ENCODE measurements at regions not wholly inside any gene's neighbourhood (a gene's known extent, or its start where the extent isn't known, plus 50 kb on each side); places are given as distances from the start of the nearest gene placed in this dataset.
"Not testable (repeated sequence)": the region's sequence is repeated elsewhere in the genome, so short reads cannot be mapped to it uniquely, and the experiment has no call there.

DNA sequence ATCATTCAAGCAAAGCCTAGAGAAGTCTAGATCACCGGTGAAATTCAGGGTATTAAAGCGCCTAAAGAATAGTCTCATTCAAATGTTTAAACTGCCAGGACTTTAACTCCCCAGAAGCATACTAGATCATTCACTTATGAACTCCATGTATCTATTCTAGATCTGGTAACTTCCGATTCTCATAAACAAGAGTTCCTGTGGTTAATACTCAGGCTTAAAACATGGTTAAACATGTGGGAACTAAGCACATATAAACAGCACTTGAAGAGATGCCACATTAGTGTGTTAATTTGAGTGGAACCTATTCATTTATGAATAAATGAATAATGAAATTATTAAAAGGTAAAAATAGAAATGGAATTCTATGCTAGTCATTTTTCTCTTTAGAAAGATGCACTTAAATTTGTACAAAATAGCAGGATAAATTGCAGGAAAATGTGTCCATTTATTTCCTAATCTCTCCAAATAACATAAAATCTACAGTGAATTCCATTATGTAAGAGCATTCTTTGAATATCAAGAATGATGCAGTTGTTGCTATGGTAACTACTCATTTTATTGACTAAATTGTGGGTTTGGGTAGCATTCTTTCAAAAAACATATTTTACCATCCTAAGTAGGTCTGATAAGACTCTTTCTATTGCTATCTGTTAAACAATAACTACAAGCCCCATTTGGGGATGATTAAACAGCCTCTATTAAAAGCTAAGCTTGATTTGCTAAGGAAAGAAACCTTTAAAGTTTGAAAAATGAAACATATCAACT is 147.6 kb upstream of the TMEM168 start:
- no peak for DNase-seq (ENCODE audit: low spot score)

DNA sequence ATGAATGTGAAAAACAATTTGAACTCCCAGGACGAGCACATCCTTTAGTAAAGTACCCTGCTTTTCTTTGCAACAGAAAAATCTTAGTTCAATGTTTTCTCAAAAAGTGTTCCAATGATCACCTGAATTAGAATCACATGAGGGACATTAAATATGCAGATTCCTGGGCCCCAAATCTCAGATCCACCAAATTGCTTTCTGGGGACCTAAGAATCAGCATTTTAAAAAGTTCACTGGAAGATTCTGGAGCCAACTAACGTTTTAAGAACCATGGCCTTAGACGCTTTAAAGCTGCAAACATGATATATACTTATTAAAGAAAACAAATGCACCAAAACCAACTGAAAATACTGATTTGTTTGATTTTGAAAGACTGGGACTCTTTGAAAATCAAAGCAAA is 143.4 kb upstream of the TMEM168 start:
- DNase-seq (ENCODE audit: low spot score): no peak

DNA sequence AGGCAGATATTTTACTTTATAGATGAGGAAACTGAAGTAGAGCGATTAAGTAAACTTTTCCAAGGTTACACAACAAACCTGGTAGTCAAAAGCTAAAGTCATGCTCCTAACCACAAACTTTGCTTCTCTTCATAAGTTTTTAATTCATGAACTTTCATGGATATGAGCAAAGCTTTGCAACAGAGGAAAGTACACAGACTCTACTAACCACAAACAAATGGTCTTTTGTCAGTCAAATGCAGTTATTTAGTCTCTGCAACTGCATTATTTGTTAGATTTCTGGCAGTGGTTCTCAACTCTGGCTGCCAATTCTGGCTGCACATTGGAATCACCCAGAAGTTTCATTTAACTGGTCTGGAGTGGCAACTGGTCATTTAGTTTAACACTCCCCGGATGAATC is 140.6 kb upstream of the TMEM168 start:
- no peak for DNase-seq (ENCODE audit: low spot score)

DNA sequence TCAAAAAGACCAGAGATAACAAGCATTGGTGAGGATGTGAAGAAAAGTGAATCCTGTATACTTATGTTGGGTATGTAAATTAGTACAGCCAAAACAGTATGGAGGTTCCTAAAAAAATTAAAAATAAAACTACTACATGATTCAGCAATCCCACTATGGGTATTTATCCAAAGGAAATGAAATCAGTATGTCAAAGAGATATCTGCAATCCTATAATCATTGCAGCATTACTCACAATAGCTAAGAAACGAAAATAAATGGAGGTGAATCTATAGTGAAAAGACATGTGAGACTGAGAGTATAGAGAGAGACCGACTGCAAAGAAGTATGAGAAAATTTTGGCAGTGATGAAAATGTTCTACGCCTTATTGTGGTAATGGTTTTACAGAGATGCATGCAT is 139.2 kb upstream of the TMEM168 start:
- DNase-seq (ENCODE audit: low spot score): no peak

DNA sequence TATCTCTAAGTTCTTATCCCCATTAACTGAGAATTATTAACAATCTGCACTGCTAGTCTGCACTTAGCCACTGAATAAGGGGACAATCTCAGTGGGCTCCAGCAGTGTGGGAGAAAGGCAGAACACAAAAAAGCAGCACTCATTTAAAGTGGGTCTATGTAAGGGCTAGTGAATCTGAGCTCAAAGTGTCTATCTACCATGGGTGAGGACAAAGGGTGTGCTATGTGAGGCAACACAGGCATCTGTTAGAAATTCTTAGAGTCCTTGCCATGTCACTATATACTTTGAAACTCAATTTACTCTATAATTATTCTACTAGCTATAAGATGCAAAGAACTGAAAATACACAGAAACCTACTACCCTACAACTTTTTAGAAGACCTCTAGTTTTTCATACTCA is 135.8 kb upstream of the TMEM168 start:
- no peak for DNase-seq (ENCODE audit: low spot score)

DNA sequence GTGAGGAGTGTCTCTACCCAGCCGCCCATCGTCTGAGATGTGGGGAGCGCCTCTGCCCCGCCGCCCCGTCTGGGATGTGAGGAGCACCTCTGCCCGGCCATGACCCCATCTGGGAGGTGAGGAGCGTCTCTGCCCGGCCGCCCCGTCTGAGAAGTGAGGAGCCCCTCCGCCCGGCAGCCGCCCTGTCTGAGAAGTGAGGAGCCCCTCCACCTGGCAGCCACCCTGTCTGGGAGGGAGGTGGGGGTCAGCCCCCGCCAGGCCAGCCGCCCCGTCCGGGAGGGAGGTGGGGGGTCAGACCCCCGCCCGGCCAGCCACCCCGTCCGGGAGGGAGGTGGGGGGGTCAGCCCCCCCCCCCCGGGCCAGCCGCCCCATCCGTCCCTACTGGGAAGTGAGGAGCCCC is 132.4 kb upstream of the TMEM168 start:
- not testable (repeated sequence) for DNase-seq (ENCODE audit: low spot score)

DNA sequence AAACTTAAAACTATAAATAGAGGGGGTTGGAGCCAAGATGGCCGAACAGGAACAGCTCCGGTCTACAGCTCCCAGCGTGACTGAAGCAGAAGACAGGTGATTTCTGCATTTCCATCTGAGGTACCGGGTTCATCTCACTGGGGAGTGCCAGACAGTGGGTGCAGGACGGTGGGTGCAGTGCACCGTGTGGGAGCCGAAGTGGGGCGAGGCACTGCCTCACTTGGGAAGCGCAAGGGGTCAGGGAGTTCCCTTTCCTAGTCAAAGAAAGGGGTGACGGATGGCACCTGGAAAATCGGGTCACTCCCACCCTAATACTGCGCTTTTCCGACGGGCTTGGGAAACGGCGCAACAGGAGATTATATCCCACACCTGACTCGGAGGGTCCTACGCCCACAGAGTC is 126.2 kb upstream of the TMEM168 start:
- DNase-seq (ENCODE audit: low spot score): not testable (repeated sequence)

DNA sequence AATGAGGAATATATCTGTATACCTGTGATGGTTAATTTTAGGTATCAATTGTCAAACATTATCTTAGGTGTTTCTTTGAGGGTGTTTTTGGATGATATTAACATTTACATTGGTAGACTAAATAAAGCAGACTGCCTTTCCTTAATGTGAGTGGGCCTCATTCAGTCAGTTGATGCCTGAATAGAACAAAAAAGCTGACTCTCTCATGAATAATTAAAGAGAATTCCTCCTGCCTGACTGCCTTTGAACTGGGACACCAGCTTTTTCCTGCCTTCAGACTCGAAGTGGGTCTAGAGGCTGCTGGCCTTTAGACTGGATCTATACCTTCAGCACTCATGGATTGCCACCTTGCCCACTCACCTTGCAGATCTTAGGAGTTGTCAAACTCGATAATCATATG is 117.9 kb upstream of the TMEM168 start:
- no peak for DNase-seq (ENCODE audit: low spot score)

DNA sequence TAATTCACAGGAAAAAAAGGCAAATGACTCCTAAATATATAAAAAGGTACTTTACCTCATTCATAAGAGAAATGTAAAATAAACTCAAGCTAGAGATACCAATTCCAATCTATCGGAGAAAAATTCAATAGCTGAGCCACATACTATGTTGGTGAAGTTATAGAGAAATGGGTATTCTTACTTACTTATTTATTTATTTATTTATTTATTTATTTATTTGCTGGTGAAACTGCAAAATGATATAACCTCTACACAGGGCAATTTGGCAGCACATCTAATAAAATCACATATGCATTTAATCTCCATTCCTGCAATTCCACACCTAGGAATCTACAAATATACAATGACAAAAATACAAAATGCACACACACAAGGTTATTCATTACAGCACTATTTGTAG is 117.5 kb upstream of the TMEM168 start:
- DNase-seq (ENCODE audit: low spot score): no peak

DNA sequence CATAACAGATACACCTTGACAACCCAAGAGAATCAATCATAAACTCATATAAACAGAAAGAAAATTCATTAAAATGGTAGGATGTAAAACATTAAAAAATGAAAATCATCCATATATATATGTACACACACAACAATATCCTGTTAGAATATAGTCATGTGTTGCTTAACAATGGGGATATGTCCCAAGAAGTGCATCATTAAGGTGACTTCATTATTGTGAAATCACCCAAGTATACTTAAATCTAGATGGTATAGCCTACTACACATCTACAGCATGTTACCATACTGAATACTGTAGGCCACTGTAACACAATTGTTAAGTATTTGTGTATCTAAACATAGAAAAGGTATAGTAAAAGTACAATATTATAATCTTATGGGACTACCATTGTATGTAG is 115.8 kb upstream of the TMEM168 start:
- DNase-seq (ENCODE audit: low spot score): no peak

DNA sequence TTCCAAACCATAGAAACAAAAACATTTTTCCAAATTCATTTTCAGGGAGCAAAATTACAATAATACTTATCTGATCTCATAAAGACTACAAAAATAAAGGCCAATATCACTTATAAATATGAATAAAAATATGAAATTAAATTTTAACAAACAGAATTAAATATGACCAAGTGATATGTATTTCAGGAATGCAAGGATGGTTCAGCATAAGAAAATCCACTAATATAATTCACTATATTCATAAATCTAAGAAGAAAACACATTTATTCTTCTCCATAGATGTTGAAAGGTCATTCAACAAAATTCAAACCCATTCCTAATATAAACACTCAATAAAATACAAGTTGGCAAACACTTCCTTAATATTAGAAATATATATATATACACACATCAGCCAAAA is 115.2 kb upstream of the TMEM168 start:
- no peak for DNase-seq (ENCODE audit: low spot score)

DNA sequence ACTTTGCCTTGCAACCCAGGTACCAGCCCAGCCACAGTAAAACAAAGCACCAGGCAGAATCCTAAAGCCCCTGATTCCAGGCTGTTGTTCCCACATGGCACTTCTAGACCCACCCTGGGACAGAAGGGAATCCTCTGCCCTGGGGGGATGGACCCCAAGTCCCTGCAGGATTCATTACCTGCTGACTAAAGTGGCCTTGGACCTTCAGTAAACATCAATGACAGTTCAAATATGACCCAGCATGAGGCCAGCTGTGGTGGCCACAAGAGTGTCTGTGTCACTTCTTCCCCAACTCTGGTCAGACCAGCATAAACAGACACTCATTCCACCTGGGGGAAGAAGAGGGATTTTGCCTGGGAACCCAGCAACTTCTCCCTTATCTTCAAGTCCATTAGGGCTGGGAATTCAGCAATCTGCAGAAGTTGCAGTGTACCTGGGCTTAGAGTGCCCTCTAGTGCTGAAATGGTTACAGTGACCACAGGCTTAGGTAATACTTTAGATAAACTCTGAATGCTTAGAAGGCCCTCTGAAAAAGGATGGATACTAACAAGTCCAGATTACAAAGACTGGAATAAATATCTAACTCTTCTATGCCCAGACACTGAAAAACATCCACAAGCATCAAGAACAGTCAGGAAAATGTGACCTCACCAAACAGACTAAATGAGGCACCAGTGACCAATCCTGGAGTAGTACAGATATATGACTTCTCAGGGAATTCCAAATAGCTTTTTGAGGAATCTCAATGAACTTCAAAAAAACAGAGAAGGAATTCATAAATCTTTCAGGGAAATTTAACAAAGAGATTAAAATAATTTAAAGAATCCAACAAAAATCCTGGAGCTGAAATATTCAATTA is 108.5 kb upstream of the TMEM168 start:
- peak; percentile 60 for DNase-seq (ENCODE audit: low spot score)

DNA sequence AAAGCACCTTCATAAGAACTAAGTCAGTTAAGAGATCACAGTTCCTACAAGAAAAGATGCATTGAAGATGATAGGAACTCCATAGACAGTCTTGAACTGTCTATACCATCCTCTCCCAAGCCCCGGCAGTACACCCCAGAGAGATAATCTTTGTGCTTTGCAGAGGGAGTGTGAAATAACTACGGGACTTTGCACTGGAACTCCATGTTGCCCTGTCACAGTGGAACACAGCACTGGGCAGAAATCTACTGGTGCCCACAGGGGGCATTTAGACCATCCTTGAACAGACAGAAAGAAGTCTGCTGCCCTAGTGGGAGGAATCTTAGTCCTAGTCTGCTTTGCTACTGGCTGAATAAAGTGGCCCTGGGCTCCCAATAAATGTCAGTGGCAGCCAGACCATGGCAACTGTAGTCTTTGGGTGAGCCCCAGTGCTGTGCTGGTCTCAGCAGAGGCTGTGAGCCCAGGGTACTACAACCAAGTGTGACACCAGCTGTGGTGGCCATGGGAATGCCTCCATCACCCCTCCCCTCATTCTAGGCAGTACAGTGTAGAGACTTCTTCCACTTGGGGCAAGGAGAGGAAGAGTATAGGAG is 107.7 kb upstream of the TMEM168 start:
- no peak for DNase-seq (ENCODE audit: low spot score)

DNA sequence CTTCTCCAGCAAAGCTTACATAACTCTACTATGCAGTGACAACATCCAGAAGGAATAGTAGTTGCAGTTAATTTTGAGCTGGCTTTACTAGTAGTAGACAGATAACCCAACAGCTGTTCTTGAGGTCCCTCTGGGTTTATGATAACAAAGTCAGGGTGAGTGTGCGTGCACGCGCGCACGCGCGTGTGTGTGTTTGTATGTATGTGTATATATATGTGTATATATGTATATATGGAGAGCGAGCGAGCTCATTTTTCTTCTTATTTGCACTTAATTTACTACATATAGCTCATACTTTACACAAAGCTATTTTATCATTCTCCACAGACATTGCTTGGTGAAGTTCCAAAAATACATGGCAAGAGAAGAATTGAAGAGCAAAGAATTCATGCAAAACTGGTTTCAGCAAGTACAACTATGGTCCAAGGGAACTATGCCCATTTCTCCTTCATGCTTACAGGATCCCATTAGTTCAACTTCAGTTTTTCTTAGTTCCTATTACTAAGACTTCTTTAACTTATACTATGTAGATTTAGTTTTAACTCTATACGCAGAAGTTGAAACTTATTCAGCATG is 105.9 kb upstream of the TMEM168 start:
- no peak for DNase-seq (ENCODE audit: low spot score)

DNA sequence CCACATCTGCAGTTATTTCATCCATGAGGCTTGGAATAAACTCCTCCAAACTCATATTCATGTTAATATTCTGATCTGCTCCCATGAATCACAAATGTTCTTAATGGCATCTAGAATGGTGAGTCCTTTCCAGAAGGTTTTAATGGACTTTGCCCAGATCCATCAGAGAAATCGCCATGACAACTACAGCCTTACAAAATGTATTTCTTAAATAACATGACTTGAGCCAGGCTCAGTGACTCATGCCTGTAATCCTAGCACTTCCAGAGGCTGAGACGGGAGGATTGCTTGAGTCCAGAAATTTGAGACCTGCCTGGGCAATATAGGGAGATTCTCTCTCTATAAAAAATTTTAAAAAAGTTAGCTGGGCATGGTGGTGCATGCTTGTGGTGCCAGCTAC is 102.1 kb upstream of the TMEM168 start:
- DNase-seq (ENCODE audit: low spot score): no peak

DNA sequence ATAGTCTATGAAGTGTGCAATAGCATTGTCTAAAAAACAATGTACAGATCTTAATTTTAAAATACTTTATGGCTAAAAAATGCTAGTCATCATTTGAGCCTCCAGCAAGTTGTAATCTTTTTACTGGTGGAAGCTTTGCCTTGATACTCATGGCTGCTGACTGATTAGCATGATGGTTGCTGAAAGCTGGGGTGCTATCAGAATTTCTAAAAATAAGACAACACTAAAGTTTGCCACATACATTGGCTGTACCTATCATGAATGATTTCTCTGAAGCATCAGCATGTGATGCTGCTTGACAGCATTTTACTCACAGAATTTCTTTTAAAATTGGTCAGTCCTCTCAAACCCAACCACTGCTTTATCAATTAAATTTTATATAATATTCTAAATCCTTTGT is 101.5 kb upstream of the TMEM168 start:
- DNase-seq (ENCODE audit: low spot score): no peak

DNA sequence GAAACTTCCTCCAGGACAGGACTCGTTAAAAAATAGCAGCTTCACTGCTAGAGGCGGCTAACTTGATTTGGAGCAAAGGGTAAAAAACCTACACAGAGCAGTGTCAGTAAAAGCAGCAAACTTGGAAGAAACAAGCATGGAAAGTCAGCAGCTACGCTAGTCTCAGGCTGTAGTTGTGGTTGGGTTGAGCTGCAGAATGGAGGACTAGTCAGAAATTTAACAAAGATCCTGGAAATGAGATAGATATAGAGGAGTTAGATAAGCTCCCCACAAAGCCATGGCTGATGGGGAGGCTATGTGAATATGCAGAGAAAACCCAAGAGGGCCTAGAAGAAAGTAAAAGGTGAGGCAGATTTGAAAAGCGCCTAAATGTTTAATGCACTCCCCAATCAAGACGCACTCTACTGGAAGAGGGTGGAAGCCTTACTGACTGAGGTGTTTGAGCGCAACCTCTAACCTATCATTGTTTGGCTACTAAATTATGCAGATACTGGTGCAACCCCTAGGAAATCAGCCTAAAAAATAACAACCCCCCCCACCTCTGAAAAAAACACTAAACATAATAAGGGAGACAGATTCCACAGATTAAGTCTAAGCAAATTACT is 99.7 kb upstream of the TMEM168 start:
- DNase-seq (ENCODE audit: low spot score): no peak

DNA sequence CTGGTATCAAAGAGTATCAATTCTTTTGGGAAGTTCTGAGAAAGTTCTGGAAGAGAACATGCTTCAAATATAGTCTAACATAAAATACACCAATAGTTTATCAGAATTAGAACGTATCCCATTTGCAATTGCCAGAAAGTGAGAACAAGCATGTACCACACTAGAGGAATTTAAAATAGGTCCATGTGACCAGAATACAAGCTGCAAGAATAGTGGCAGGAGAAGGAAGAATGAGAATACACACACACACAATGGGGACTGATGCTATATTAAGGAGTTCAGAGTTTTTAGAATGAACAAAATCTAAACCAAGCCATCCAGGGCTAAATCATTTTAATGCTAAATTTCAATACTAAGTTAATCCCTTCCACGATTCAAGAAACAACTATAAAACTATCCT is 99.1 kb upstream of the TMEM168 start:
- DNase-seq (ENCODE audit: low spot score): no peak

DNA sequence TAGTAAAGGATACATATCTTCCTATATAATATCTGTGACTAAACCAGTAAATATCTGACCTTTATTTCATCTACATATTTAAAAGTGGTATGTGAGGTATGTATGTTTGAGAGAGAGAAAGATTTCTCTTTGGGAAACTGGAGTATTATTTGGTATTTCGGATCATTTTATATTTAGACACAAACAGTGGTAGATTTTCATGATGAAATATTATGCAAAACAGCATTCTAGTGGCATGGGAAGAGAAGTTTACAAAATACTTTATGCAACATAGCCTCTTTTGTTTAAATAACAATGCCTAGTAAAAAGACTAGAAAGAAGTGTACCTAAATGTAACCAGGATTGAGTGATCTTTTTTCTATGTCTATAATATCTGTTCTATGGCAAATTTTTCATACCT is 98.6 kb upstream of the TMEM168 start:
- no peak for DNase-seq (ENCODE audit: low spot score)

DNA sequence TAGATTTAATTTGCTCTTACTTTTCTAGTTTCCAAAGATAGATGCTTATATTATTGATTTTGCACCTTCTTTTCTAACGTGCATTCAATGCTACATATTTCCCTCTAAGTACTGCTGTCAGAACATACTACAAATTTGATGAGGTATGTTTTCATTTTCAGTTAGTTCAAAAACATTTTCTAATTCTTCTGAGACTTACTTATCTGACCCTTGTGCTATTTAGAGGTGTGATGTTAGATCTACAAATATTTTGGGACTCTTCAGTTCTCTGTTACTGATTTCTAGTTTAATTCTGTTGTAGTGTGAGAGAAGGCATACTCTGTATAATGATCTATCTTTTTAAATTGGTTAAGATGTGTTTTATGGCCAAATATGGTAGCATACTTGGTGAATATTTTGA is 97.8 kb upstream of the TMEM168 start:
- no peak for DNase-seq (ENCODE audit: low spot score)

DNA sequence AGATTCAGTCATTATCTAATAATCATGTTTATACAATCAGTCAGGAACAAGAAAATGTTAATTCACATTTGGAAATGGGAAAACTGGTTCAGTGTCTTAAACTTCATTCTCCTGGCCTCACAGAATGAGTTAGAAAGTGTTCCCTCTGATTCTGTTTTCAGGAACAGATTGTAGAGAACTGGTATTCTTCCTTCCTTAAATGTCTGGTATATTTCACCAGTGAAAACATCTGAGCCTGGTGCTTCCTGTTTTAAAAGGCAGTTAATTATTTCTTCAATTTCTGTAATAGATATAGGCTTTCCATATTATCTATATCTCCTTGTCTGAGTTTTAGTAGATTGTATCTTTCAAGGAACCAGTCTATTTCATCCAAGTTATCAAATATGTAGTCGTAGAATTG is 97.1 kb upstream of the TMEM168 start:
- no peak for DNase-seq (ENCODE audit: low spot score)

DNA sequence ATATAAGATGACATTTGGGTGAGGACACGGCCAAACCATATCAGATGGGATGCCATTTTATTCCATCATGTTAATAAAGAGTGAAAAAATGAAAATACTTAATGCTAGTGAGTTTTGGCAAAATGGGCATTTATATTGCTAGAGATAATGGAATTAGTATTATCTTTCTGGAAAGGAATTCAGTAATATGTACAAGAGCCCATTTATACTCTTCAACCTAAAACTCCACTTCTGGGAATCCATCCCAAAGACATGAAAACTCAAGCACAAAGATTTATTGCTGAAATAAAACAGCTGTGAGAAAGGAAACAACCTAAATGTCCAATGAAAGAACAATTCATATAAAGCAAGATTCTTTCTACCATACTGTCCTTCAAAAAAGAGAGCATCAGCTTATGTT is 96.0 kb upstream of the TMEM168 start:
- no peak for DNase-seq (ENCODE audit: low spot score)

All from SK-N-DZ (cell line).